EL (cell line): ENCODE measurements at regions not wholly inside any gene's neighbourhood (a gene's known extent, or its start where the extent isn't known, plus 50 kb on each side); places are given as distances from the start of the nearest gene placed in this dataset.

Experiments used
- DNase-seq: peaks from one replicate; pipeline ENCODE4 v3.0.0-alpha.2; 2016

GRCh38 chr5:22970956-22971618, 117.9 kb upstream of the CDH12 start:
- DNase-seq: no peak

- DNase-seq: no peak
These were observed 117.3 kb upstream of the CDH12 start for GRCh38 chr5:22970491-22970890.

- DNase-seq: no peak
These were observed 115.2 kb upstream of the CDH12 start for GRCh38 chr5:22968386-22968785.

GRCh38 chr5:22965960-22966359, 112.8 kb upstream of the CDH12 start:
- no peak for DNase-seq

- DNase-seq: no peak
These were observed 111.5 kb upstream of the CDH12 start for GRCh38 chr5:22964632-22965031.

GRCh38 chr5:22958462-22959262, 105.5 kb upstream of the CDH12 start:
- DNase-seq: no peak

- DNase-seq: no peak
These were observed 94.8 kb upstream of the CDH12 start for GRCh38 chr5:22947921-22948320.

GRCh38 chr5:22938362-22938761, 85.2 kb upstream of the CDH12 start:
- DNase-seq: no peak

GRCh38 chr5:22928821-22929482, 75.8 kb upstream of the CDH12 start:
- DNase-seq: no peak

GRCh38 chr5:22926574-22926973, 73.4 kb upstream of the CDH12 start:
- no peak for DNase-seq

- DNase-seq: no peak
These were observed 65.4 kb upstream of the CDH12 start for GRCh38 chr5:22918511-22918910.

GRCh38 chr5:22916393-22916792, 63.2 kb upstream of the CDH12 start:
- DNase-seq: no peak

GRCh38 chr5:22911019-22911418, 57.9 kb upstream of the CDH12 start:
- DNase-seq: no peak

- DNase-seq: no peak
These were observed 57.4 kb upstream of the CDH12 start for GRCh38 chr5:22910523-22910922.

GRCh38 chr5:22908586-22908985, 55.4 kb upstream of the CDH12 start:
- DNase-seq: no peak

GRCh38 chr5:22908129-22908528, 55.0 kb upstream of the CDH12 start:
- no peak for DNase-seq
